Mesenchymal stem cell (in vitro differentiated cells and primary cell): ENCODE measurements at regions not wholly inside any gene's neighbourhood (a gene's known extent, or its start where the extent isn't known, plus 50 kb on each side); places are given as distances from the start of the nearest gene placed in this dataset.

Experiments
- DNase-seq: peaks from one replicate; pipeline ENCODE4 v3.0.0-alpha.2; 2013
- H2AFZ ChIP-seq: one replicate; pipeline ENCODE4 v1.6.1; 2013; ENCODE audit warnings: low read depth, mild to moderate bottlenecking, control low read depth, inconsistent platforms, low read length, moderate library complexity
- H2AK5ac ChIP-seq: 2 replicates; pipeline ENCODE4 v1.6.1; 2013; ENCODE audit warnings: low read length, moderate library complexity, mild to moderate bottlenecking, inconsistent platforms; ENCODE audit not compliant: severe bottlenecking
- H2BK120ac ChIP-seq: one replicate; pipeline ENCODE4 v1.6.1; 2013; ENCODE audit warnings: low read depth, mild to moderate bottlenecking, inconsistent platforms, low read length, moderate library complexity
- H2BK12ac ChIP-seq, 2 experiments: one replicate each; pipeline ENCODE4 v1.6.1; 2013; ENCODE audit warnings: inconsistent platforms in 2 of 2, low read length in 2 of 2, mild to moderate bottlenecking in 2 of 2, moderate library complexity in 2 of 2, control low read depth in 1 of 2
- H2BK15ac ChIP-seq: one replicate; pipeline ENCODE4 v1.6.1; 2013; ENCODE audit warnings: mild to moderate bottlenecking, low read depth, inconsistent platforms; ENCODE audit not compliant: poor library complexity, severe bottlenecking
- H2BK5ac ChIP-seq: 2 replicates; pipeline ENCODE4 v1.6.1; 2013; ENCODE audit warnings: low read depth, mild to moderate bottlenecking, low read length, control low read depth, inconsistent platforms; ENCODE audit not compliant: poor library complexity, severe bottlenecking
- H3K14ac ChIP-seq, 2 experiments: one replicate each; pipeline ENCODE4 v1.6.1; 2013; ENCODE audit warnings: inconsistent platforms in 2 of 2, low read length in 2 of 2, control low read depth in 1 of 2, mild to moderate bottlenecking in 1 of 2, moderate library complexity in 1 of 2
- H3K18ac ChIP-seq, 2 experiments: one replicate each; pipeline ENCODE4 v1.6.1; 2013; ENCODE audit warnings: inconsistent platforms in 2 of 2, low read length in 2 of 2, control low read depth in 1 of 2, low read depth in 1 of 2, mild to moderate bottlenecking in 1 of 2
- H3K23ac ChIP-seq, 2 experiments: one replicate each; pipeline ENCODE4 v1.6.1; 2013; ENCODE audit warnings: inconsistent platforms in 2 of 2, low read length in 2 of 2, mild to moderate bottlenecking in 2 of 2, moderate library complexity in 2 of 2, control low read depth in 1 of 2
- H3K27ac ChIP-seq: 2 replicates; pipeline ENCODE4 v1.5.1; 2013; ENCODE audit warnings: mild to moderate bottlenecking, moderate library complexity, low read length, control low read depth, inconsistent platforms; ENCODE audit not compliant: poor library complexity, severe bottlenecking
- H3K27me3 ChIP-seq, 2 experiments: 2 replicates each; pipeline versions ENCODE4 v1.6.1 to v1.7.0; 2013; ENCODE audit warnings: low read length in 2 of 2, mild to moderate bottlenecking in 2 of 2, moderate library complexity in 2 of 2, control low read depth in 1 of 2, inconsistent platforms in 1 of 2; ENCODE audit not compliant: control insufficient read depth in 1 of 2, insufficient read depth in 1 of 2
- H3K36me3 ChIP-seq, 2 experiments: 2 replicates each; pipeline versions ENCODE4 v1.6.1 to v1.7.0; 2013; ENCODE audit warnings: low read length in 2 of 2, control low read depth in 1 of 2, inconsistent platforms in 1 of 2, low read depth in 1 of 2, mild to moderate bottlenecking in 1 of 2; ENCODE audit not compliant: insufficient read depth in 2 of 2, control insufficient read depth in 1 of 2
- H3K4ac ChIP-seq, 2 experiments: one replicate each; pipeline ENCODE4 v1.6.1; 2013; ENCODE audit warnings: inconsistent platforms in 2 of 2, low read length in 2 of 2, mild to moderate bottlenecking in 2 of 2, moderate library complexity in 2 of 2, control low read depth in 1 of 2, low read depth in 1 of 2
- H3K4me1 ChIP-seq: 2 replicates; pipeline ENCODE4 v1.6.1; 2013; ENCODE audit warnings: low read depth, low read length, control low read depth; ENCODE audit not compliant: control insufficient read depth, insufficient read depth
- H3K4me2 ChIP-seq: 2 replicates; pipeline ENCODE4 v1.6.1; 2013; ENCODE audit warnings: low read length, mild to moderate bottlenecking, inconsistent platforms; ENCODE audit not compliant: poor library complexity, severe bottlenecking
- H3K4me3 ChIP-seq, 2 experiments: 2 replicates each; pipeline versions ENCODE4 v1.5.1 to v1.7.0; 2013; ENCODE audit warnings: low read length in 2 of 2, mild to moderate bottlenecking in 2 of 2, control low read depth in 1 of 2, low read depth in 1 of 2; ENCODE audit not compliant: insufficient read depth in 1 of 2
- H3K79me1 ChIP-seq: replicated peaks from 2 replicates; pipeline ENCODE4 v1.6.1; 2013; ENCODE audit warnings: mild to moderate bottlenecking, control low read depth, low read length, inconsistent platforms; ENCODE audit not compliant: poor library complexity, severe bottlenecking
- H3K9ac ChIP-seq: 2 replicates; pipeline ENCODE4 v1.7.0; 2013; ENCODE audit warnings: mild to moderate bottlenecking, low read length, moderate library complexity
- H3K9me3 ChIP-seq: 2 replicates; pipeline ENCODE4 v1.7.0; 2013; ENCODE audit warnings: mild to moderate bottlenecking, low read length; ENCODE audit not compliant: control insufficient read depth
- H4K8ac ChIP-seq: one replicate; pipeline ENCODE4 v1.6.1; 2013; ENCODE audit warnings: inconsistent platforms, mild to moderate bottlenecking, low read length, moderate library complexity
- H4K91ac ChIP-seq: one replicate; pipeline ENCODE4 v1.6.1; 2013; ENCODE audit warnings: mild to moderate bottlenecking, low read length, inconsistent platforms
- WGBS: methylation state at CpG from one replicate; pipeline ENCODE4 v1.1.7; 2013; ENCODE audit warnings: mixed read lengths; 5-methylcytosine and 5-hydroxymethylcytosine counted together

- H3K27me3 ChIP-seq: no peaks in the 10 kb centered on the region
- no peak overlapping the region for H3K27ac ChIP-seq
- H3K4ac ChIP-seq: no peak overlapping the region
- H3K4me2 ChIP-seq: no peak overlapping the region
- H2AK5ac ChIP-seq: no peak overlapping the region
- H3K18ac ChIP-seq: no peak overlapping the region
- H3K9ac ChIP-seq: no peak overlapping the region
- 50% methylated on average over 2 of the region's 3 CpGs for WGBS
- H3K4me1 ChIP-seq: no peaks in the 10 kb centered on the region
- H3K23ac ChIP-seq: no peak overlapping the region
- H3K36me3 ChIP-seq: no peaks in the 10 kb centered on the region
- no peak overlapping the region for H3K14ac ChIP-seq
- H2AFZ ChIP-seq: no peak overlapping the region
- no peak overlapping the region for H2BK5ac ChIP-seq
- H3K9me3 ChIP-seq: peaks cover 4% of the 10 kb centered on the region
- H2BK120ac ChIP-seq: no peak overlapping the region
- H4K8ac ChIP-seq: no peak overlapping the region
- no peak overlapping the region for H2BK15ac ChIP-seq
- no peak overlapping the region for H4K91ac ChIP-seq
- H3K79me1 ChIP-seq: no peaks in the 10 kb centered on the region
- DNase-seq: no peak
- H2BK12ac ChIP-seq: no peak overlapping the region
- H3K4me3 ChIP-seq: no peak overlapping the region
These were observed 210.0 kb downstream of the KLHL4 start for GRCh38 chrX:87727620-87728019.

DNA sequence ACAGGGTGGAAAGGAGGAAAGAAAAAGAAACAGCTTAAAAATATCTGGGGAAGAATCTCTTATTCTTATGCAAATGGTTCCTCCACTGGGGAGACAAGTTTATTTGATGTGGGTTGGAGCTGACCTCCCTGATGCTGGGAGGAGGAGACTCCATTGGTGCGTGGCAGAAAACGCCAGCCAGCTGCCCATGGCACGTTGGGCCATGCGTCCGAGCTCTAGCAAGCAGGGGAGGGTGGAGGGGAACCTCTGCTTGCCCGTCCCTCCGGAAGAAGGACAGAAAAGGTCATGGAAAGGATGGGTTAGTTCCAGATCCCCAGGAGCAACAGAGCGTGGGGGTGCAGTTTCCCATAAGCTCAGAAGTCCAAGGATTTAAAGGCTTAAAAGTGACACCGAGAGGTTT lies 210.4 kb downstream of the KLHL4 start:
- H3K14ac ChIP-seq: no peak overlapping the region
- H2BK120ac ChIP-seq: no peak overlapping the region
- H3K9ac ChIP-seq: no peak overlapping the region
- no peak overlapping the region for H2BK12ac ChIP-seq
- no peaks in the 10 kb centered on the region for H3K79me1 ChIP-seq
- H2BK15ac ChIP-seq: no peak overlapping the region
- H2AFZ ChIP-seq: no peak overlapping the region
- H3K36me3 ChIP-seq: no peaks in the 10 kb centered on the region
- no peaks in the 10 kb centered on the region for H3K27me3 ChIP-seq
- H3K27ac ChIP-seq: no peak overlapping the region
- no peak overlapping the region for H4K91ac ChIP-seq
- H3K4me1 ChIP-seq: no peaks in the 10 kb centered on the region
- no peak overlapping the region for H3K4ac ChIP-seq
- no peak overlapping the region for H3K18ac ChIP-seq
- no peak overlapping the region for H4K8ac ChIP-seq
- no peak for DNase-seq
- WGBS: 84% methylated on average over 9 of the region's 9 CpGs
- H3K4me2 ChIP-seq: no peak overlapping the region
- H3K9me3 ChIP-seq: peaks cover 4% of the 10 kb centered on the region
- no peak overlapping the region for H3K23ac ChIP-seq
- H3K4me3 ChIP-seq: no peak overlapping the region
- H2BK5ac ChIP-seq: no peak overlapping the region
- H2AK5ac ChIP-seq: no peak overlapping the region

GRCh38 chrX:87728459-87728858 lies 210.9 kb downstream of the KLHL4 start:
- Histone ChIP-seq H3K4me2 (no peak overlapping the region), H4K91ac (no peak overlapping the region), H3K79me1 (no peaks in the 10 kb centered on the region), H2AFZ (no peak overlapping the region), H3K14ac (no peak overlapping the region), H3K27me3 (no peaks in the 10 kb centered on the region), H2AK5ac (no peak overlapping the region), H3K27ac (no peak overlapping the region), H4K8ac (no peak overlapping the region), H2BK12ac (no peak overlapping the region), H3K4me3 (no peak overlapping the region), H3K18ac (no peak overlapping the region), H3K9me3 (peaks cover 4% of the 10 kb centered on the region), H3K23ac (no peak overlapping the region), H3K36me3 (no peaks in the 10 kb centered on the region), H2BK5ac (no peak overlapping the region), H2BK120ac (no peak overlapping the region), H3K4ac (no peak overlapping the region), H2BK15ac (no peak overlapping the region), H3K4me1 (no peaks in the 10 kb centered on the region), H3K9ac (no peak overlapping the region)
- DNase-seq: no peak
- whole genome bisulfite sequencing: 98% methylated on average over 6 of the region's 7 CpGs

- H3K9me3 ChIP-seq: no peaks in the 10 kb centered on the region
- H3K4me2 ChIP-seq: no peak overlapping the region
- DNase-seq: no peak
- H2BK15ac ChIP-seq: no peak overlapping the region
- no peak overlapping the region for H2BK12ac ChIP-seq
- H4K8ac ChIP-seq: no peak overlapping the region
- no peak overlapping the region for H3K23ac ChIP-seq
- H3K4ac ChIP-seq: no peak overlapping the region
- no peaks in the 10 kb centered on the region for H3K4me1 ChIP-seq
- H3K9ac ChIP-seq: no peak overlapping the region
- H3K27ac ChIP-seq: no peak overlapping the region
- no peaks in the 10 kb centered on the region for H3K36me3 ChIP-seq
- no peak overlapping the region for H2BK120ac ChIP-seq
- H2AFZ ChIP-seq: no peak overlapping the region
- H3K14ac ChIP-seq: no peak overlapping the region
- H3K27me3 ChIP-seq: no peaks in the 10 kb centered on the region
- H3K4me3 ChIP-seq: no peak overlapping the region
- H2AK5ac ChIP-seq: no peak overlapping the region
- no peak overlapping the region for H2BK5ac ChIP-seq
- H3K18ac ChIP-seq: no peak overlapping the region
- H3K79me1 ChIP-seq: no peaks in the 10 kb centered on the region
- H4K91ac ChIP-seq: no peak overlapping the region
These were observed 214.5 kb downstream of the KLHL4 start for GRCh38 chrX:87732133-87732532.
